ENCODE measurements at regions not wholly inside any gene's neighbourhood (a gene's known extent, or its start where the extent isn't known, plus 50 kb on each side); places are given as distances from the start of the nearest gene placed in this dataset.
A peak's percentile ranks its signal among the peaks of the same experiment; 100 is the strongest.

DNA sequence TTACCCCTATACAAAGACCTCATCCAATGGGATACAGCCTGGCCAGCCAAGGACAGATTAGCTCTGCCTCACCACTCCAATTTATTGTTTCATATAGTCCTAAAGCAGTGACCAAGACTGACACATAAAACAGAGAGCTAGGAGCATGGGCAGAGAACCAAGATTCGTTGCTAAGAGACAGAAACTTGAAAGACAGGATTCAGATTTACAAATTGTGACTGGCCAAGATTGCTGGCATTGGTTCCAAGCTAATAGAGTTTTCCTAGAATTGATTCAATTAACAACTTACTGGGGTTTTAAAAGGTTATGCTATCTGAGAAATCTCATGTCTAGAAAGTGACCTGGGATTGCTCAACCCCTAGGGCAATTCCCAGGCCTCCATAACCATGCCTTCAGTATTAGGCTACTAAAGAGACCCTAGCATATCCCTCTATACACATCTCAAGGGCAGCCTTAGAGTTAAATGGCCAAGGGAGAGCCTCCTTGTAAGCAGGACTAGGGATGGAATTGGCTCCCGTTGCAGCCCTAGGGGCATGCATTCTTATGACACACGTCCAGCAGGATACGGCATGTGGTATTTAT, 75.6 kb downstream of the ICOS start:
- no peak for DNase-seq (ENCODE audit: extremely low read depth in 1 of 2, low read depth in 1 of 2)

DNA sequence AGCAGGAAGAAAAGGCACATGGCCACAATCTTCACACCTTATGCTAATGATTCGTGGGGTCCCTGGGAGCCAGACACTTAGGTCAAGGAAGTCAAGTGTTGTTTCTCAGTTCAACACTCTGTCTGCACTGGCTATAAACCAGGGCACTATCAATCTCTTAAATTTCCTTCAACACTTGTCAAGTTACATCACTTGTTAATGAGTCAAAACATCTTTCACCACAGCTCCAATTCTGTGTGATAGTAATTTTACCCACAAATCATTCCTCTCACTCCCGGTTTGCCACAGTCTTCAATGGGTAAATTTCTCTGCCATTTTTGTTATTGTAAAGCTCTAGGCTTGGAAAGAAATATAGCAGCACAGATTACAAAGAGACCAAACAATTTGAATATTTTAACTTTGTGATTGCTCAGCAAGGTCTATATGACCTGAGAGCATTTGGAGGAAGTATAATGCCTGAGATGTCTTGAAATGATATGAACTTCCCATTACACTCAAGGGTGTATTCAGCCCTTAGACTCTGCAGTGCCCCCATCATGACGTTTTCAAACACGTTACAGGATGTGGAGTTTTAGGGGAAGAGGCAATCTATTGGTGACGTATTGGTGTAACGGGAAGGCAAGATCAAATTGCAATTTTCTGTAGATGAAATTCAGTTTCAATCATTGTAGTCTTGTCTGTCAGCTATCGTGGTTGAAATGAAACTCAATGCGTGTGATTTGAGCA, 78.7 kb downstream of the ICOS start:
- no peak for DNase-seq (ENCODE audit: extremely low read depth in 1 of 2, low read depth in 1 of 2)

- DNase-seq (ENCODE audit: extremely low read depth in 1 of 2, low read depth in 1 of 2), result no peak
Measured at GRCh38 chr2:204018717-204019116, 82.2 kb downstream of the ICOS start.

DNA sequence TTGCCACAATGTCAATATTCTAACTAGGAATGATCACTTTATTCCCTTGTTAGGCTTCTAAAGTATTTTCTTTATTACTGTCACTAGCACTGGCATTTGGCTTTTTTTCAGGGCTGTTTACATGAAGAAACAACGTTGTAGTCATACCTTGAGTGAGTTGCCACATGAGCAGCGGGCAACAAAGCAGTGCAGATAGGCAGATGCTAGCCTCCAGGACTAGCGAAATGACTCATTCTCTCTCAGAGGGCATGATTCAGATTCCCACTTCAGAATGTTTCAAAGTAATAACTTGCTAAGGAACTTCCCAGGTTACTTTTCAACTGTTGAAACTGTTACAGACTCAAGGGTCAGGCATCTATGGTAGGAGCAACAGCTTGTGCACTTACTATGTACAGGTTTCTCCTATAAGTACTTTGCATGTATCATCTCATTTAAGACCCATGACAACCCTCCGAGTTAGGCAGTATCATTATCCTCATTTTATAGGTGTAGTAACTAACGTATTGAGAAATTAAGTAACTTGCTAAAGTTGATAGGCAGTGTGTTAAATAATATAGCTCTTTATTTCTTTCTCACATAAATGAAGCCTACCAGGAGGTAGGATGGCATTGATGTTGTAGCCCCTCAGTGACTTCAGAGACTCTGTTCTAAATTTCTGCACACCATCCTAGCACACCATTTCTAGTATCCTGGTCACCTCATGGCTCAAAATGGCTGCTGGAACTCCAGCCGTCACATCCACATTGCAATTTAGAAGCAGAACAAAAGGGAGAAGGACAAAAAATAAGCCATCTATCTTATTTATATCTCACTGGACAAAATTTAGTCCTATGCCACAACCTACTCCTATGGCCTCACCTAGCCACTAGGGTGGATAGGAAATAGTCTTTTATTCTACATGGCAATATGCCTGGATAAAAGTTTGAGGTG, 83.3 kb downstream of the ICOS start:
- peak; percentile 22 to 76 for DNase-seq (ENCODE audit: extremely low read depth in 1 of 2, low read depth in 1 of 2)

DNA sequence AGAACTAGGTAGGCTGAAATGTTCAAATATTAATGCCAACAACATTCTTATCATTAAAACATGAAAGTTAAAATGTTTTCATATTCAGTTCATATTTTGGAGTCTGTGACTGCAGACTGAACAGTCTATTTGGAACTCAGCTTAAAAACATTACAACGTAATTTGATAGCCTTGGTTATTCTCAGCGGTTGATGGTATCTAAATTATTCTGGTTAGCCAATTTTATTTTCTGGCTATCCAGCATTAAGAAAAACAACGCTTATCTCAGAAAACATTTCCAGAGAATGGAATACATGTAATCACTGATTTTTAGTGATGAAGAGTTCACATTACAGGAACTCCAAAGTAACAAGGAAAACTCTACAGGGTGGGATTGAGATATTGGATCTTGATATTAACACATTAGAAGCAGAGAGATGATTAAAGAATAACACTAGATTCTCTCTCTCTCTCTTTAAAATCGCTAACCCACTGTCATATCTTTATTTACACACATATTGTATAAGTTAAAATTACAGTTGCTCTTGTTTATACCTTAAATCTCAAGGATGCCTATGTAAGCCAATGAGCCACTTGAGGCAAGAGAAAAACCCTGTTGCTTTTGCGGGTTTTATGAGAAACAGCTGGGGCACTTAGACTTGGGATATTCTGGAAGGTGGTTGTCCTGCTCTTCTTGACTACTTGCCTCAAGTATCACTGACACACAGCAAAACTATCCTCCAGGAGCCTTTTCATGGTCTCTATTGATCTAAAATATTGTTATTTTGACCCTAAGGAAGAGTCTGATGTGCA, 84.9 kb downstream of the ICOS start:
- no peak for DNase-seq (ENCODE audit: extremely low read depth in 1 of 2, low read depth in 1 of 2)

- DNase-seq (ENCODE audit: extremely low read depth in 1 of 2, low read depth in 1 of 2), result no peak
Measured at GRCh38 chr2:204022550-204022949, 86.0 kb downstream of the ICOS start.

DNA sequence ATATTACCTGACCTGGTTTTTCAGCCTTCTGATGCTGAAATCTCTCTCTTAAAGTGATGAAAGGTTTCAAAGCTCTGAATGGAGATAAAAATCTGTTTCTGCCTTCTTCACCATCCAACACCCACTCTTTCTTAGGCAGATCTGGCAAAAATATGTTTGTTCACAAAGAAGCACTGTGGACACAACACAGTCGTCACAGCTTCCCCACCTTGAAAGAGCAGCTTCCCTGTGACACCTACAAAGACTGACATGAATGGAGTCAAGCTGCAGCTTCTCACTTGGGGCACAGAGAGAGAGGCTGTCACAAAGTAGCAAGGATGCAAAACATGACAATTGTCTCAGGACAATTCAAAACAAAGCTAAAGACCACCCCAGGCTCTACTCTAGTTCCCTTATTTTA, 86.5 kb downstream of the ICOS start:
- DNase-seq (ENCODE audit: extremely low read depth in 1 of 2, low read depth in 1 of 2), result no peak

DNA sequence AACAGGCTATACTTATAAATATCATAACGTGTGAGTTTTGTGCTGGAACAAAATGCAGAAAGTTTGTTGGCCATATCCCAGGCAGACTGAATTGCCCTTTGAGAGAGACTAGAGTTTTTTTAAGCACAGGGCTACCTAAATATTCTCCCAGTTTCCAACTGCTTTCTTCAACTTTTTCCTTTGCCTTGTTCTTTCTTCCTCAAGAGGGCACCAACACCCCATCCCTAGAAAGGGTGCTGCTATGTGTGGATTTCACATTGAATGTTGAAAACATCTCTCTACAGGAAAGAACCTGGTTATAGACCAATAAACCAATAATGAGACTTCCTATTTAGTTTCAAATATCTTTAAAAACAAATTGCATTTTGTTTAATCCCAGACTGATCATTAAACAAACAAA, 87.9 kb downstream of the ICOS start:
- no peak for DNase-seq (ENCODE audit: extremely low read depth in 1 of 2, low read depth in 1 of 2)

GRCh38 chr2:204024906-204025475, 88.4 kb downstream of the ICOS start:
- no peak for DNase-seq (ENCODE audit: extremely low read depth in 1 of 2, low read depth in 1 of 2)

DNA sequence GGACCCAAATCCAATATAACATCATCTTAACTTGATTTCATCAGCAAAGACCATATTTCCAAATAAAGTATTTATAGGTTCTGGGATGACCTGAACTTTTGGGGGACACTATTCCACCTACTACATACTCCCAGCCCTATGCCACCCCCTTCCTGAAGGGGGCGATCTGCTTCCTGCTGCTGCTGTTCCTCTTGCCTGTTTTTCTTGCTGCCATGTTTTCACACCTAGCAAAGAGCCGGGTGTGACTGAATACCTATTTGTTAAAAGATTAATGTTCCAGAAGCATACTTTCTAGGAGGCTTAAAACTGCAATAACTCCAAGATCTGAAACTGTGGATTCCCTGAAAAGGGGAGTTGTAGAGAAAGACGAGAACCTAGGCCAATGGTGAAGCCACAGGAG, 89.7 kb downstream of the ICOS start:
- no peak for DNase-seq (ENCODE audit: extremely low read depth in 1 of 2, low read depth in 1 of 2)

DNA sequence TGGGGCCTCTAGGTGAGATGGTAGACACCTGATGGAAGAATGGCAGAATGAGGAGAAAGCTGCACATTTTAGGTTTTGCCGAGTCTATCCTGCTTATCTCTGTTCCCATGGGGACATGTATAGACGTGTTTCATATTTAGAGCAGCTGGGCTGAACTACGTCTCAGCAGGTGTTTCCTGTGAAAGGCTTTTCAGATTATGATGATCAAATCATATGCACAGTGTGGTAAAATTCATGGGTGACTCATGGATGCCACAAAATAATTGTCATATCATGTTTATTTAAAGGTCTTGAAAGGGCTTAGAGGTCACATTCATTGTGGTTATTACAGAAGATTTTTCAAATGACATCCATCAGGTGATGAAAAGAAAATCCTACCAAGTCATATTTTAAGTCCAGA, 90.5 kb downstream of the ICOS start:
- DNase-seq (ENCODE audit: extremely low read depth in 1 of 2, low read depth in 1 of 2), result no peak

- DNase-seq (ENCODE audit: extremely low read depth in 1 of 2, low read depth in 1 of 2), result no peak
Measured at GRCh38 chr2:204030322-204030721, 93.8 kb downstream of the ICOS start.

DNA sequence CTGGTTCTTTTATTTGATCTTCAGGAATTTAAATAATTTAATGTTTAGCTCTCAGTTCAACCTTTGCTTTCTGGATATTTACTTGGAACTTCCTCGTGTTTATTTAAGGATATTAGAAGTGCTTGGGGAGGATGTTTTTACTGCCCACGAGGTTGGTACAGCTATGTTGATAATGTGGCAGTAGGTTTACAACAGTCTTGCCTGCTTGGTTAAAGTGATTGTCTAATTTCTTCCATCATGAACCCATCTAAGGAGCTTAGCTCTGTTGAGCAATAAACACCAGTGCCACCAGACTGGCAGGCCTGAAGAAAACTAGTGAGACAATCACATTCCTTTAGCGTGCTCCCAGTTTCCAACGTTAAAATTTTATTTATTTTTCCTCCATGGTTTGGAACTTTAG, 94.5 kb downstream of the ICOS start:
- no peak for DNase-seq (ENCODE audit: extremely low read depth in 1 of 2, low read depth in 1 of 2)

DNA sequence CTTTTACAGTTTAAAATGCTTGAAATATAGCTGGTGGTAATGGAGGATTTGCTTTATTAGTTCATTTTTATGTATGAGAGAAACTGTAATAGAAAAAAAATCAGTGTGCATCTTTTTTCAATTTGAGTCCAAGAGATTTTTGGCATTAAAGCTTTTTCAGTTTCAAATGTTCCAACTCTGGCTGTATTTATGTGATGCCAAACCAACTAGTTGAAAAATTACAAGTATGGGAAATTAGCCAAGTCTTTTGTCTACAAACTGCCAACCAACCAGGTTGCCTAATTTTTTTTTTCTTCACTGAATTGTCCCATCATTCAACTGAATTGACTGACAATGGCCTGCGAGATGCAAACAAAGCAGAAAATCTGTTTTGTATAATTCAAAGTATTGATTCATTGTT, 95.7 kb downstream of the ICOS start:
- no peak for DNase-seq (ENCODE audit: extremely low read depth in 1 of 2, low read depth in 1 of 2)

DNA sequence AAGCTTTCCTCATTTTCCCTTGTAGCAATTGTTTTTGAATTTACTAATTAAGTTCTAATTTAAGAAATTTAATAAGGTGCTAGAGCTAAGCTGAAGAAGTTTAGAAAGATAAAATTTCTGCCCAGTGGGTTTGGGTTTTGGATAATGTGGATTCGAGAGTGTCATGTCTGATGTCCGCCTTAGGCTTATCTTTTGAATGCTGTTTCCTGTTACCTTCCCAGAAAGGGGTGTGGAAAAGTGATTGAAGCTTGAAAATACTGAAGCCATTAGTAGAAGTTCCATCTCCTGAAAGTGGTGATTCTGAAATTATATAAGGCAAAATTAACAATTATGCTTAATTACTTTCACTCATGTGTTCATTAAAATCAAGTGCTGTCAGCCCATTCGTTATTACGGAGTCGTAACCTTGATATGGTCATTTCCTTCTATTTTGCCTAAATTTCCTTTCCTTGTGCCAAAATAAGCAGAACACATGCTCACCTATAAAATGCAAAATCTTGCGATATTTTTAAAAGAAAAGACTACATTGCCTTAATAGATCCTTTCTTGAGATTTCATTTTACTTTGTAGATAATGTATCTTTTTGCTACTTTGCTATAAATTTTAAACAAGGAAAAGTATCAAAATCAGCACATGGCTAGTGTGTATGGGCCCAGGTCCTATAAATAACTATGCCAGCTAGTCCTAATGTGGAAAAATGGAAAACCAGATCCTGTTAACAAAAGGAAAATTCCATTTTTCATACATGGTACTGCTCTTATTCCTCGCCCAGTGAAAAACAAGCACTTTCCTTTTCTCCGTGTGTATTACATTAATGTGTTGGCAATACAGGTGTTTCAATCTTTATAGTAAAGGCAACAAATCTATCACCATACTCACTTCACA, 97.3 kb downstream of the ICOS start:
- no peak for DNase-seq (ENCODE audit: extremely low read depth in 1 of 2, low read depth in 1 of 2)

DNA sequence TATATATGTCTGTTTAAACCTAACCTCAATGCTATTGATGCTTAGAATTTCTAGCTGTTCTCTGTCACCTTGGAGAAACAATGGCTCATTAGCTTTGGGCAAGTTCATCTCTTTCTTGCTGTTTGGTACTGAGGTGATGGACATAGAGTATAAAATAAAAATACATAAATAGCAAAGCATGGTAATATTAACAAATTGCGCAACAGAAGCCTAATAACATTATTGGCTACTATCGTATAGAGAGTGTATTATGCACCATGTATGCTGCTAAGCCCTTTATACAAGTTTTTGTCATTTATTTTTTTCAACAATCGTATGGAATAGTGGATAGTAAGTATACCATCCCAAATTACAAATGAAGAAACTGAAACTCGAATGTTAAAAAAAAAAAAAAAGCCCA, 100.1 kb downstream of the ICOS start:
- no peak for DNase-seq (ENCODE audit: extremely low read depth in 1 of 2, low read depth in 1 of 2)

- no peak for DNase-seq (ENCODE audit: extremely low read depth in 1 of 2, low read depth in 1 of 2)
Measured at GRCh38 chr2:204037286-204037685, 100.7 kb downstream of the ICOS start.

DNA sequence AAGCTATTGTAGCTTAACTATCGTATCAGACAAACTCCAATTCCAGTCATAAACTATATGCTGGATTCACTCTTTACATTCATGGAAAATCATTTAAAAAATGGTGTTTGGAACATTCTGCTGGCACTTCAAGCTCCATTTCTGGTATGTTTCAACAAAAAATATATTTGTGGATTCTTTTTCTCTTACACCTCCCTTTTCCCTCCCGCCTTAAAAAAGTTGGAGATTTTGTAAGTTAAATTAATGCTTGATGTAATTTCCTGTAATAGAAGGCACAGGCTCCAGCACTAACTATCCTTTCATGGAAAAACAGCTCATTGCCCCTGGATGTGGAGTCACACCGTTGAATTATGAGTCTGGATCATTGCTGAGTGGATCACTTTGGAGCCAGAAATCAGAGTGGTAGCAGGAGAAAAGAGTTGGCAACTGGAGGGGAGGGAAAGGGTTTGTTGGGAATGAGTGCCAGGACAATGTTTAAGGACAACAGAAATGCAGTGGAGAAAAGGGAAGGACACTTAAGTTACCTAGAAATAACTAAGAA, 102.8 kb downstream of the ICOS start:
- DNase-seq (ENCODE audit: extremely low read depth in 1 of 2, low read depth in 1 of 2), result no peak

DNA sequence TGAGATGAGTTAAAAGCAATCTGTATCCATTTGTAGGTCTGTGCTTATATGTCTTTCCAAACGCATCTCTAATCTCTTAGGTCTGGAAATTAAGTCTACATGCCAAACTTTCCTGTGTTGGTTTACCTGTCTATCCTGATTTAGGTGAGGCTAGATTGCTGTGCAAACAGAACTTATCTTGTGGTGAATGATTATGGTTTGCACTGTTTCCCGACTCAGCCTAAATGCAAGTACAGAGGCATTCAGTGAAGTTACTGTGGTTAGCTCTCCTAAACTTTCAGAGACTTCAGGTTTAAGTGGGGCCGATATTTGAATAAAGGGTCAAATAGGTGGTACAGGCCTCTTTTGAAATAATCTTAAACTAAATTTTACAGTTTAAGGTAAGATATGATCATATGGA, 103.5 kb downstream of the ICOS start:
- DNase-seq (ENCODE audit: extremely low read depth in 1 of 2, low read depth in 1 of 2), result no peak
